OCI-LY3 (cell line): ENCODE measurements at regions not wholly inside any gene's neighbourhood (a gene's known extent, or its start where the extent isn't known, plus 50 kb on each side); places are given as distances from the start of the nearest gene placed in this dataset.

Experiments
- H2AFZ ChIP-seq: fragments of 200-600, 300-600 bp; shearing (Covaris generic); 2 replicates; pipeline ENCODE4 v1.6.0; 2014; ENCODE audit warnings: antibody characterized with exemption, low read depth, low read length
- H3K27ac ChIP-seq: fragments of 200-600, 300-600 bp; sonication (generic); 2 replicates; pipeline ENCODE4 v1.5.1; 2014; ENCODE audit warnings: mild to moderate bottlenecking, low read length, moderate library complexity, mixed read lengths
- H3K27me3 ChIP-seq: fragments of 200-600, 300-600 bp; sonication (generic); 2 replicates; pipeline ENCODE4 v1.6.1; 2014; ENCODE audit warnings: low read depth, low read length, mixed read lengths
- H3K36me3 ChIP-seq: fragments of 200-600, 300-600 bp; sonication (generic); replicated peaks from 2 replicates; pipeline ENCODE3; 2014; ENCODE audit warnings: low read depth, low read length, mixed read lengths
- H3K4me1 ChIP-seq: fragments of 300-600, 200-600 bp; sonication (generic); 2 replicates; pipeline ENCODE4 v1.6.1; 2014; ENCODE audit warnings: low read length, mixed read lengths
- H3K4me2 ChIP-seq: fragments of 200-600, 300-600 bp; sonication (generic); 2 replicates; pipeline ENCODE4 v1.6.1; 2014; ENCODE audit warnings: low read length, mixed read lengths
- H3K4me3 ChIP-seq: fragments of 300-600, 200-600 bp; sonication (generic); 2 replicates; pipeline ENCODE4 v1.5.1; 2014; ENCODE audit warnings: antibody characterized with exemption, mild to moderate bottlenecking, low read length, moderate library complexity
- H3K79me2 ChIP-seq: fragments of 300-600, 200-600 bp; shearing (Covaris generic); 2 replicates; pipeline ENCODE4 v1.6.1; 2014; ENCODE audit warnings: mild to moderate bottlenecking, low read length, mixed read lengths
- H3K9ac ChIP-seq: fragments of 300-600, 200-600 bp; shearing (Covaris generic); 2 replicates; pipeline ENCODE4 v1.6.0; 2014; ENCODE audit warnings: mild to moderate bottlenecking, low read length, moderate library complexity
- H3K9me3 ChIP-seq: fragments of 200-600, 300-600 bp; shearing (Covaris generic); 2 replicates; pipeline ENCODE4 v1.6.1; 2014; ENCODE audit warnings: low read length, mixed read lengths; ENCODE audit not compliant: insufficient read depth
- H4K20me1 ChIP-seq: fragments of 200-600, 300-600 bp; sonication (generic); 2 replicates; pipeline ENCODE4 v1.6.1; 2016; ENCODE audit warnings: low read length, mixed read lengths; ENCODE audit not compliant: insufficient read depth
- CTCF ChIP-seq: fragments of 200-600, 300-600 bp; sonication (generic); IDR thresholded peaks from 2 replicates; pipeline ENCODE4 v1.5.1; 2014; ENCODE audit warnings: antibody characterized with exemption, low read length, low read depth
- EZH2phosphoT487 ChIP-seq: fragments of 200-600 bp; shearing (Covaris generic); IDR thresholded peaks from 2 replicates; pipeline ENCODE4 v1.6.1; 2018; ENCODE audit warnings: antibody characterized with exemption, mixed run types, low read depth

DNA sequence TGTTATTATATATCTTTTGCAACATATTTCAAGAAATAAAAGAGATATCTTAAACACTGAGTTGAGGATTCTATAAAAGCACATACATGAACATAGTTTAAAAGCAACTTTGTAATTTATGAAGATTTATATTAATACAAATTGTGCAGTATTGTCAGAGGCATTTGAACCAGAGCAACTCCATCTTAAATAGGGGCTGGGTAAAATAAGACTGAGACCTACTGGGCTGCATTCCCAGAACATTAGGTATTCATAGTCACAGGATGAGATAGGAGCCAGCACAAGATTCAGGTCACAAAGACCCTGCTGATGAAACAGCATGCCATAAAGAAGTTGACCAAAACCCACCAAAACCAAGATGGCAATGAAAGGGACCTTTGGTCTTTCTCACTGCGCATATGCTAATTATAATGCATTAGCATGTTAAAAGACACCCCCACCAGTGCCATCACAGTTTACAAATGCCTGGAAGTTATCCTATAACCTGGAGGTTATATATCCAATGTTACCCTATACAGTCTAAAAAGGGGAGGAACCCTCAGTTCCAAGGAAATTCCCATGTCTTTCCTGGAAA is 320.2 kb downstream of the FAM170A start:
- no peak overlapping the region for H2AFZ ChIP-seq
- no peaks in the 10 kb centered on the region for H3K27me3 ChIP-seq
- no peak overlapping the region for H3K4me3 ChIP-seq
- no peak overlapping the region for H3K9ac ChIP-seq
- TF ChIP-seq EZH2phosphoT487 (no peak), CTCF (no peak)
- no peaks in the 10 kb centered on the region for H3K9me3 ChIP-seq
- no peak overlapping the region for H3K27ac ChIP-seq
- no peaks in the 10 kb centered on the region for H3K36me3 ChIP-seq
- H3K4me1 ChIP-seq, result no peaks in the 10 kb centered on the region
- no peak overlapping the region for H3K4me2 ChIP-seq
- no peaks in the 10 kb centered on the region for H4K20me1 ChIP-seq
- H3K79me2 ChIP-seq, result no peaks in the 10 kb centered on the region

DNA sequence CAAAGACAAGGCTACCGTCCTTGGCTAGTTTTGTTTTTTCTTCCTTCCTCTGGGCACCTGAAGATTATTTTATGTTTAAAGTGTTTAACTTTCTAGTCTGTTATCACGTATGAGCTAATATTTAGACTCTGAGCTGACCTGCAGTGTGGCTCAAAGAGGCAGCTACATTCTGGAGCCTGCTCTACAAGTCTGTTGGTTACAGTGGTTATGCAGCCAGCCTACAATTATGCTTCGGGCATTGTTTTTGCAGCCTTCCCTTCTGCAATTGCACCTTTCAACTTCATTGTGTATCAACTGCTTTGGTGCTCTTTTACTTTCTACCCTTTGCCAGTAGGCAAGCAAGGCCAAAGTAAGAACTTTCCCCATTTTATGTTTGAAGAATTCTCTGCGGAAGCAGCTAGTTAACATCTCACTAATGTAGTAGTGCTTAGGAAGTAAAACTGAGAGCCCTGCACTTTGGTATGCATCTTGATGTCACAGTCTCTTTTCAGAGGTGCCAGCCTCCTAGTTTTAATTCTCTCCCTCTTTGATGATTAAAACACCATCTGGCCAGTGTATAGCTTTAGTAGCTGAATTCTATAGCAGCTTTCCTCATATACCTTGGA is 322.1 kb downstream of the FAM170A start:
- Histone ChIP-seq H3K79me2 (no peaks in the 10 kb centered on the region), H3K4me3 (no peak overlapping the region), H3K9me3 (no peaks in the 10 kb centered on the region), H4K20me1 (no peaks in the 10 kb centered on the region), H3K36me3 (no peaks in the 10 kb centered on the region), H3K4me2 (no peak overlapping the region), H3K4me1 (no peaks in the 10 kb centered on the region), H3K27me3 (no peaks in the 10 kb centered on the region), H3K9ac (no peak overlapping the region), H3K27ac (no peak overlapping the region), H2AFZ (no peak overlapping the region)
- TF ChIP-seq CTCF, result no peak

DNA sequence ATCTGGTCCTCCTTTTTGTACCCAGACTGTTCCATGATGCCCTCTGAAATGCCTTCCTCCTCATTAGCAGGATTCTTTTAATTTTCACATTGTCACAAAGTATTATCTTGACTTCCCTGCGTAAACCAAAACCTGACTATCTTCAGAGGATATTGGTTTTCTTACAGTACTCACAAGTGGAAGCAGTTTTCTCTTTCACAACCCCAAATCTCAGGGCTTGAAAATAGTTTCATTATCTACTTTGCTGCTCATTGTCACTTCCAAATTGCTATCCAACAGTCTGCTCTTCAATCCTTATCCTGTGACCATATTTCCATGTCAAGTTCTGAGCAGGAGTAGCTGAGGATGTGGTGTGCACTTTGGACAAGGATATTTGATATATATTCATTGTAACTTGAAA is 324.1 kb downstream of the FAM170A start:
- Histone ChIP-seq H3K9ac (no peak overlapping the region), H3K36me3 (no peaks in the 10 kb centered on the region), H2AFZ (no peak overlapping the region), H3K4me1 (no peaks in the 10 kb centered on the region), H3K4me2 (no peak overlapping the region), H3K4me3 (no peak overlapping the region), H3K27me3 (no peaks in the 10 kb centered on the region), H4K20me1 (no peaks in the 10 kb centered on the region), H3K79me2 (no peaks in the 10 kb centered on the region), H3K27ac (no peak overlapping the region), H3K9me3 (no peaks in the 10 kb centered on the region)
- TF ChIP-seq EZH2phosphoT487 (no peak), CTCF (no peak)

- no peaks in the 10 kb centered on the region for H3K4me1 ChIP-seq
- H3K27ac ChIP-seq, result no peak overlapping the region
- H3K27me3 ChIP-seq, result no peaks in the 10 kb centered on the region
- no peaks in the 10 kb centered on the region for H3K79me2 ChIP-seq
- no peaks in the 10 kb centered on the region for H3K9me3 ChIP-seq
- H3K4me3 ChIP-seq, result no peak overlapping the region
- no peaks in the 10 kb centered on the region for H3K36me3 ChIP-seq
- TF ChIP-seq EZH2phosphoT487 (no peak), CTCF (no peak)
- H2AFZ ChIP-seq, result no peak overlapping the region
- H3K9ac ChIP-seq, result no peak overlapping the region
- no peak overlapping the region for H3K4me2 ChIP-seq
- no peaks in the 10 kb centered on the region for H4K20me1 ChIP-seq
These were observed 324.7 kb downstream of the FAM170A start for GRCh38 chr5:119954106-119954505.
